AG04450 (cell line): ENCODE measurements at regions not wholly inside any gene's neighbourhood (a gene's known extent, or its start where the extent isn't known, plus 50 kb on each side); places are given as distances from the start of the nearest gene placed in this dataset.

Source experiments
- CTCF ChIA-PET: fragments of 300-600, 350-600 bp; formaldehyde crosslinking; extraction: SDS; loops from one replicate; lab custom pipeline; 2022; ENCODE audit warnings: antibody characterized with exemption, inconsistent platforms; lab: Charles Lee
- POLR2A ChIA-PET: fragments of 350-600 bp; formaldehyde crosslinking; extraction: SDS; loops from one replicate; lab custom pipeline; 2021; ENCODE audit warnings: antibody characterized with exemption, inconsistent platforms; lab: Yijun Ruan, JAX
- DNase-seq: peaks from one replicate; pipeline ENCODE4 v3.0.0-alpha.2; 2011; ENCODE audit warnings: low read depth, low spot score
- H3K27ac ChIP-seq: one replicate; pipeline ENCODE4 v1.5.1; 2012; ENCODE audit warnings: low read depth, low read length, control low read depth
- H3K27me3 ChIP-seq: one replicate; pipeline ENCODE4 v1.6.0; 2012; ENCODE audit warnings: low read length; ENCODE audit not compliant: control insufficient read depth, insufficient read depth
- H3K4me3 ChIP-seq: 2 replicates; pipeline ENCODE4 v1.5.1; 2011; ENCODE audit warnings: mild to moderate bottlenecking, low read depth, low read length, control low read depth
- H3K9me3 ChIP-seq: 2 replicates; pipeline ENCODE4 v1.5.1; 2012; ENCODE audit warnings: low read length; ENCODE audit not compliant: control insufficient read depth, insufficient read depth
- CTCF ChIP-seq: IDR thresholded peaks from 2 replicates; pipeline ENCODE4 v1.5.1; 2011; ENCODE audit warnings: low read depth, low read length, control low read depth, inconsistent platforms

- no peaks in the 10 kb centered on the region for H3K9me3 ChIP-seq
- no peak overlapping the region for H3K27ac ChIP-seq
- no peak overlapping the region for H3K4me3 ChIP-seq
- ChIA-PET CTCF (no interaction called here), POLR2A (no interaction called here)
- no peak for TF ChIP-seq CTCF
- peaks cover 4% of the 10 kb centered on the region for H3K27me3 ChIP-seq
- no peak for DNase-seq
These were observed 109.1 kb downstream of the MINAR1 start for GRCh38 chr15:79541196-79541595.

GRCh38 chr15:79543097-79543496 lies 111.0 kb downstream of the MINAR1 start:
- ChIA-PET POLR2A (no interaction called here), CTCF (no interaction called here)
- no peak for DNase-seq
- no peak overlapping the region for H3K27ac ChIP-seq
- H3K27me3 ChIP-seq = no peaks in the 10 kb centered on the region
- no peak overlapping the region for H3K4me3 ChIP-seq
- no peaks in the 10 kb centered on the region for H3K9me3 ChIP-seq
- 0 out of 2 replicates have a peak, but pooled peaks have one; percentile 3 for TF ChIP-seq CTCF

GRCh38 chr15:79549196-79549595 lies 117.1 kb downstream of the MINAR1 start:
- DNase-seq = no peak
- no peak overlapping the region for H3K27ac ChIP-seq
- CTCF ChIA-PET = no interaction called here

GRCh38 chr15:79560384-79560783 lies 128.2 kb downstream of the MINAR1 start:
- ChIA-PET CTCF (no interaction called here), POLR2A (no interaction called here)
- TF ChIP-seq CTCF = no peak
- no peaks in the 10 kb centered on the region; the same call in 1 of the 2 replicates for H3K9me3 ChIP-seq
- no peak overlapping the region for H3K27ac ChIP-seq
- no peak for DNase-seq
- H3K27me3 ChIP-seq = peaks cover 5% of the 10 kb centered on the region
- no peak overlapping the region for H3K4me3 ChIP-seq

More at GRCh38 chr15:79549196-79549595, 117.1 kb downstream of the MINAR1 start:
- Histone ChIP-seq H3K27me3 (peaks cover 2% of the 10 kb centered on the region), H3K9me3 (no peaks in the 10 kb centered on the region), H3K4me3 (no peak overlapping the region)
- POLR2A ChIA-PET = no interaction called here
- TF ChIP-seq CTCF = no peak

- CTCF ChIA-PET = no interaction called here
- no peak overlapping the region for H3K4me3 ChIP-seq
- H3K27me3 ChIP-seq = peaks cover 5% of the 10 kb centered on the region
- H3K27ac ChIP-seq = no peak overlapping the region
- DNase-seq = no peak
- TF ChIP-seq CTCF = no peak
- POLR2A ChIA-PET = no interaction called here
- H3K9me3 ChIP-seq = no peaks in the 10 kb centered on the region; the same call in 1 of the 2 replicates
These were observed 129.8 kb downstream of the MINAR1 start for GRCh38 chr15:79561982-79562381.
